ENCODE measurements at regions not wholly inside any gene's neighbourhood (a gene's known extent, or its start where the extent isn't known, plus 50 kb on each side); places are given as distances from the start of the nearest gene placed in this dataset.

- no peak for DNase-seq
Measured at GRCh38 chr5:5613261-5613990, 190.9 kb downstream of the ICE1 start.

DNA sequence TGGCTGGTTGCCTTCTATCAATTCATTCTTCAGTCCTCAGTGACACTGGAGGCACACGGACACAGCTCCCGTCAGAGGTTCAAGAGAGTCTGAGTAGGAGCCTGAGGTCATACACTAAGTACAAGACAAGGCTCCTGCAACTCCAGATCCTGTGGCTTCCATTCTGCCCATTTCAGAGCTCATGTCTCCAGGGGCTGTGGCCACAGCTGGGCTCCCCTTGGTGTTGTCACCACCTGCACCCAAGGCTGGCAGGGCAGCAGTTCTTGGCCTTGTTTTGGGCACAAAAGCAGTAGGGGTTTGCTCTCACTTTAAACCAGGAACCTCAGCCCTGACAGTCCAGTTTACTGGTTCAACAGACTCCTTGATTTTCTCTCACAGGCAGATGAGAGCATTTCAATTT is 189.6 kb downstream of the ICE1 start:
- no peak for DNase-seq

- DNase-seq = no peak
Measured at GRCh38 chr5:5609935-5610334, 187.5 kb downstream of the ICE1 start.

DNA sequence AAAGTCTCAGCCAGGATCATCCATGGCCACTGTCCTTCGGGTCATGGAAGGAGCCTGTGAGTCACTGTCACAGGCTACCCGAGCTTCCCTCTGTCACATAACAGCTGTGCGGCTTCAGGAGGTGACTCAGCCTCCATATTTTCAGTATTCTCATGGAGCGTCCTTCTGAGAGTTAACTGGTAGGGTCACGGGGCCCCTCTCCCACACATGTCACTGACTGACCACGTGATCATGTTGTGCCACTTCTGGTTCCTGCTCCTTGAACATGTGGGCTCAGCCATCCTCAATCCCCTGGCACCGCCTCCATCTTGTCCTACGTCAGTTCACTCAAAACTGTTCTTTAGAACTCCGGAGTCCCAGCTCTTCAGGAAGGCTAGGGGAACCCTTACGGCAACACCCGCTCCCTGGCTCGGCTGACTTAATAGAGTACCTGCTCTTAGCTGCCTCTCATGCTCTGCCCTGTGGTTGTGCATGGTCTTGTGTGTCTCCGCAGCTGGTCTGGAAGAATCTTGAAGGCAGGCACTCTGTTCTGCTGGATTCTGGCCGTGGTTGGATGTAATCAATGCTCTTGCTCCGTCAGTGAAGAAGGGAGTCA is 182.8 kb downstream of the ICE1 start:
- DNase-seq = no peak

GRCh38 chr5:5602554-5602953 is 180.1 kb downstream of the ICE1 start:
- DNase-seq = no peak

DNA sequence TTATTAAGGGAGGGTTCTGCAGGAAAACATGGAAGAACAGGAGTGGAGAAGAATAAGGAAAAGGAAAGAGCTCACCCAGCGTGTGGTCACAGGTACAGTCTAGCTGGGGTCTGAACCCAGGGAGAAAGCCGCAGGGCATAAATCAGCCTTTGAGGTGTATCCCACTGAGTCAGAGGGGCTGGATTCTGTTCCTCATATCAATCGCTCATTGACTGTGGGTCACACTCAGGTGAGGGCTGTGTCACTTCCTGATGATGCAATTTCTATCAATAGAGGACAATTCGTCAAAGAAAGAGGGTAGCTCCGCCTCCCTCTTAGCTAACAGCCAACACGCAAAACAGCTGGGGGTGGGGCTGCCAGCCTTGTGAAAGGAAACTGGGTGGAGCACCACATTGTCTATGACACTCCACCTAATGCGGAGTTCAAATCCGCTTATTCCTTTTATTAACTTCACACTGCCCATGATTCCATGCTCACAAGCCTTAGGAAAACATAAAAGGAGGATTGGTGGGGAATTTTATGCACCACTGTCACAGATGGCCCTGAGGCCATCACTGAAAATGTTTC is 176.2 kb downstream of the ICE1 start:
- no peak for DNase-seq

GRCh38 chr5:5593391-5593790 is 170.9 kb downstream of the ICE1 start:
- DNase-seq = no peak

GRCh38 chr5:5592541-5592940 is 170.1 kb downstream of the ICE1 start:
- DNase-seq = no peak

- DNase-seq = no peak
Measured at GRCh38 chr5:5591567-5591966, 169.1 kb downstream of the ICE1 start.

DNA sequence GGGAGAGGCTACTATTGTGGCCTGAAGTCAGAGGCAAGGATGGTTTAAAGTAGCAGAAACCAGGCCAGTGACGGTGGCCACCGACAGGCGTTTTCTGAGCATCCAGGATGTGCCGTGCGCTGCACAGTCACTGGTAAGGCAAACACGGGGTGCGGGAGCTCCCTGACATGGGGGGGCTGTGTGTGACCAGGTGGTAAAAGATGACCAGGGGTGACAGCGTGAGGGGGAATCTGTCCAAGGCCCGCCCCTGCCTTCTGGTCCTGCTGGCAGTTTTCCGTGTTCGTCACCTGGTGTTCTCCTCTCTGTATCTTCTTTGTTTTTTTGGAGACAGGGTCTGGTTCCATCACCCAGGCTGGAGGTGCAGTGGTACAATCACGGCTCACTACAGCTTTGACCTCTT is 167.4 kb downstream of the ICE1 start:
- DNase-seq = no peak

- DNase-seq = no peak
Measured at GRCh38 chr5:5588887-5589826, 166.7 kb downstream of the ICE1 start.

- no peak for DNase-seq
Measured at GRCh38 chr5:5588386-5588785, 165.9 kb downstream of the ICE1 start.

- DNase-seq = no peak
Measured at GRCh38 chr5:5587474-5587873, 165.0 kb downstream of the ICE1 start.

GRCh38 chr5:5586721-5587120 is 164.2 kb downstream of the ICE1 start:
- no peak for DNase-seq

DNA sequence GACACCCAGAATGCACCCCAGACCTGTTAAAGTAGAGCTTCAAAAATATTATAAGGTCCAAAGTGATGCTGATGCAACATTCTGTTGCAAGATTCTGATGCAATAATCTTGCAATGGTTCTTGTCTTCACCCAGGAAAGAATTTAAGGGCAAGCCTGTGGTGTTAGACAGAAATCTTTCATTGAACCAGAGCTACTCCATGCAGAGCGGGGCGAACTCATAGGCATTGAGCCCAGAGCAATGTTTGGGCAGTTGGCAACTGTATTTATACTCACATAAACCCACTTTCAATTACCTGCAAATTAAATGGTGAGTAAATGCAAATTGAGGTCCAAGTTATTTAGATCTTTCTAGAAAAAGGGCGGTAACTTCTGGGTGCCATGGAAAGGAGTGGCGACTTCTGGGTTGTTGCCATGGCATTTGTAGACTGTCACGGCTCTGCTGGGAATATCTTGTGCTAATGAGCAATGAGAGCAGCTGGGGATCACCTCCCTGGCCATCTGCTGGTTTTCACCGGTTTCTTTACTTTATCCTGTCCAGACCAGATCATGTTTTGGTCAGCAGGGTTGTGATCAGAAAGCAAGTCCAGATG is 163.4 kb downstream of the ICE1 start:
- no peak for DNase-seq

DNA sequence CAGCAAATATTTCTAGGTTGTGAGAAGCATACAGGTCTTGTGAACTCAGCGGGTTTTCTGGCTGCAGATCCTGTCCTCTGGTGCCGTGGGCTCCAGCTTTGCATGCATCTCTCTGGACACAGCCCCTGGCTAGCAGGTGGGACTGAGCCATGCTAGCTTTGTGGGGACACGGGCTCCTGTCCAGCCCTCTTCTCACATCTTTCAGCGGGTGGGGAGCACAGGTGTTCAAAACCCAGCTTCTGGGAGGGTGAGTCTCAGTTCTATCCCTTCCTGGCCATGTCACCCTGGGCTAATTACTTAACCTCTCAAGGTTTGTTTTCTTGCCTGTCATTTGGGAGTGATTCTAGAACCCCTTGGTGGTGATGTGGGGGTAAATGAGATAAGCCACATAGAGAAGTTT is 162.3 kb downstream of the ICE1 start:
- no peak for DNase-seq

- DNase-seq = no peak
Measured at GRCh38 chr5:5584236-5584745, 161.8 kb downstream of the ICE1 start.

GRCh38 chr5:5583832-5584231 is 161.4 kb downstream of the ICE1 start:
- DNase-seq = no peak

- no peak for DNase-seq
Measured at GRCh38 chr5:5583023-5583765, 160.7 kb downstream of the ICE1 start.

- DNase-seq = no peak
Measured at GRCh38 chr5:5581080-5581479, 158.6 kb downstream of the ICE1 start.

DNA sequence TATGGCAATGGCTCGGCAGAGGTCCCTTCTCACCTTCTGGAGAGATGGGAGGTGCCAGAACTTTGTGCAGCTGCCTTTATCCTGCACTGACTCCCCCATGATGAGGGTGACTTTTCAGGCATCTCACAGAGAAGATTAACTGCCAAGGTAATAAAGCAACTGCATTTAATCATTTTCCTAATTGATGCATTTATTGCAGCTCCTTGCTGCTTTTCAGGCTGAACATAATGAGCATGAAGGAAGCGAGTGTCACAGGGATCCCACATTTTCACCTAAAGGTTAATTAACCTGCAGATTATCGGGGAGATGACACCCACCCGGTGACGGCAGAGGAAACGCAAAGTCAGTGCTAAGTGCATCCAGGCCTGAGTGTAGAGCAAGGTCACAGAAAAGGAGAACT is 154.3 kb downstream of the ICE1 start:
- no peak for DNase-seq

DNA sequence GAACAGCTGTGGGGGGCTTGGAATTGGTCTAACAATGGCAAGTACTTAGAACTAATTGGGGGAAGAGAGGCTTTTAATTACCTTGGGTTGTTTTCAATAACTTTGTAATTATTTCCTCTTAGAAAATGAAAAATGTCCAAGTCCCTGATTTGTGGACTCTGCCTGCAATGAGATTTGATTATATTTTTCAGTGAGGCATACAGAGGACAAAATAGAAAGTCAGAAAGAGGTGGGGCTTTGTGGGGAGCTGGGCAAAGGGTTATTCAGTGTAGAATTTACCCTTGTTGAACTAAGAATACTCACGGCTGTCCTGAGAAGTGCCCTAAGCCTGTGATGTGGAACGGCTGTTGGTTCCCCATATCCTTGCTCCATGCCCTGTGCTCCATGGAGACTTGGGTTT is 153.0 kb downstream of the ICE1 start:
- DNase-seq = no peak
